ENCODE measurements at regions not wholly inside any gene's neighbourhood (a gene's known extent, or its start where the extent isn't known, plus 50 kb on each side); places are given as distances from the start of the nearest gene placed in this dataset.

DNA sequence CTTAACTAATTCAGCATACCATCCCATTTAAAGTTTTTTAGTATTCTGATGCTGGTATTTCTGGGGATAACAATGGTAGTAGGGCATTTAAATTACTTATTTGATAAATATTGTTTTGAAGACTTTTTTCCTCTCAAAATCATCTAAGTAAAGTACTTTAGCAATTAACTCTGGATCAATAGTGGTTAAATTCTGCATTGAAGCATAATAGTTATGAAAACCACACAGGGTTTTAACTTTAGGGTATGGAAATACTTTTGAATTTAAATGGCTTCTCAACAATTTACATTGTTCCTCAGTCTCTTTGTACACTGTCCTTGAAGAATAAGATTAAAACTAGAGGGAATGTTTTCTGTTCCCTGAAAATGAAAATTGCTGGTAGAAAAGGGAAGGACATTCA is 202.6 kb upstream of the STEAP4 start:
- no TSS peak for BruUV-seq (replicated peaks)
- Histone ChIP-seq H3K4me1 (ENCODE audit: insufficient read depth, low read length) (no peaks in the 10 kb centered on the region), H3K27ac (ENCODE audit: low read length) (no peak overlapping the region), H2AFZ (ENCODE audit: low read length) (no peak overlapping the region), H3K36me3 (ENCODE audit: low read depth, low read length) (no peaks in the 10 kb centered on the region), H3K9me2 (replicated peaks; ENCODE audit: low read length) (no peaks in the 10 kb centered on the region), H3K4me2 (ENCODE audit: low read length) (no peak overlapping the region), H3F3A (ENCODE audit: low read length, unreplicated experiment) (no peaks in the 10 kb centered on the region), H4K20me1 (ENCODE audit: low read length) (no peaks in the 10 kb centered on the region), H3K9ac (ENCODE audit: low read length) (no peak overlapping the region), H3K27me3 (ENCODE audit: low read length) (no peaks in the 10 kb centered on the region), H3K4me3 (ENCODE audit: low read length) (no peak overlapping the region), H3K79me2 (ENCODE audit: low read length) (no peaks in the 10 kb centered on the region), H3K9me3 (ENCODE audit: low read length) (no peaks in the 10 kb centered on the region)
- ATAC-seq (no peak), DNase-seq (no peak)
- TF ChIP-seq CTCF (conservative IDR thresholded peaks at IDR 0.05; ENCODE audit: low read depth, low read length), result no peak
- intact Hi-C loops (cut with micrococcal nuclease), result no loop called here
- POLR2A ChIA-PET (ENCODE audit: unreplicated experiment), result no interaction called here
- CTCF ChIA-PET, result no interaction called here

- BruUV-seq (replicated peaks), result no TSS peak
- POLR2A ChIA-PET (ENCODE audit: unreplicated experiment), result no interaction called here
- intact Hi-C loops (cut with micrococcal nuclease), result no loop called here
Measured at GRCh38 chr7:88500131-88500530, 193.4 kb upstream of the STEAP4 start.

GRCh38 chr7:88495881-88496725 is 189.4 kb upstream of the STEAP4 start:
- H2AFZ ChIP-seq (ENCODE audit: low read length), result no peak overlapping the region
- H4K20me1 ChIP-seq (ENCODE audit: low read length), result no peaks in the 10 kb centered on the region
- CTCF ChIA-PET, result no interaction called here
- no peaks in the 10 kb centered on the region for H3K4me1 ChIP-seq (ENCODE audit: insufficient read depth, low read length)
- no peaks in the 10 kb centered on the region for H3K9me3 ChIP-seq (ENCODE audit: low read length)
- POLR2A ChIA-PET (ENCODE audit: unreplicated experiment), result no interaction called here
- H3K79me2 ChIP-seq (ENCODE audit: low read length), result no peaks in the 10 kb centered on the region
- H3K27ac ChIP-seq (ENCODE audit: low read length), result no peak overlapping the region
- DNase-seq, result no peak
- no peak overlapping the region for H3K4me3 ChIP-seq (ENCODE audit: low read length)
- no peaks in the 10 kb centered on the region for H3K9me2 ChIP-seq (replicated peaks; ENCODE audit: low read length)
- no peak for TF ChIP-seq CTCF (conservative IDR thresholded peaks at IDR 0.05; ENCODE audit: low read depth, low read length)
- TF ChIP-seq EZH2 (IDR thresholded peaks at IDR 0.05; ENCODE audit: low read length, unreplicated experiment), result no peak
- no peak for TF ChIP-seq EZH2phosphoT487 (IDR thresholded peaks at IDR 0.05; ENCODE audit: borderline replicate concordance, low read length)
- no TSS peak for BruUV-seq (replicated peaks)
- H3K9ac ChIP-seq (ENCODE audit: low read length), result no peak overlapping the region
- intact Hi-C loops (cut with micrococcal nuclease), result no loop called here
- peaks cover 62% of the 10 kb centered on the region for H3K27me3 ChIP-seq (ENCODE audit: low read length)
- H3K4me2 ChIP-seq (ENCODE audit: low read length), result no peak overlapping the region
- H3F3A ChIP-seq (ENCODE audit: low read length, unreplicated experiment), result no peaks in the 10 kb centered on the region
- no peak for ATAC-seq
- no peaks in the 10 kb centered on the region for H3K36me3 ChIP-seq (ENCODE audit: low read depth, low read length)

More at GRCh38 chr7:88500131-88500530, 193.4 kb upstream of the STEAP4 start:
- ATAC-seq (no peak), DNase-seq (no peak)
- Histone ChIP-seq H4K20me1 (ENCODE audit: low read length) (no peaks in the 10 kb centered on the region), H3K27ac (ENCODE audit: low read length) (no peak overlapping the region), H2AFZ (ENCODE audit: low read length) (no peak overlapping the region), H3K9me2 (replicated peaks; ENCODE audit: low read length) (no peaks in the 10 kb centered on the region), H3F3A (ENCODE audit: low read length, unreplicated experiment) (no peaks in the 10 kb centered on the region), H3K36me3 (ENCODE audit: low read depth, low read length) (no peaks in the 10 kb centered on the region), H3K4me2 (ENCODE audit: low read length) (no peak overlapping the region), H3K9ac (ENCODE audit: low read length) (no peak overlapping the region), H3K4me1 (ENCODE audit: insufficient read depth, low read length) (no peaks in the 10 kb centered on the region), H3K9me3 (ENCODE audit: low read length) (no peaks in the 10 kb centered on the region), H3K27me3 (ENCODE audit: low read length) (peaks cover 26% of the 10 kb centered on the region; the same call in 1 of the 2 replicates), H3K79me2 (ENCODE audit: low read length) (no peaks in the 10 kb centered on the region), H3K4me3 (ENCODE audit: low read length) (no peak overlapping the region)
- CTCF ChIA-PET, result no interaction called here
- no peak for TF ChIP-seq EZH2 (IDR thresholded peaks at IDR 0.05; ENCODE audit: low read length, unreplicated experiment)
- TF ChIP-seq CTCF (conservative IDR thresholded peaks at IDR 0.05; ENCODE audit: low read depth, low read length), result no peak
